ENCODE measurements at regions not wholly inside any gene's neighbourhood (a gene's known extent, or its start where the extent isn't known, plus 50 kb on each side); places are given as distances from the start of the nearest gene placed in this dataset.

- no peak overlapping the region for H3K4me3 ChIP-seq (replicated peaks; ENCODE audit: low read depth, low read length)
- no peak for DNase-seq (ENCODE audit: low read depth)
- TF ChIP-seq, protein P1, sequence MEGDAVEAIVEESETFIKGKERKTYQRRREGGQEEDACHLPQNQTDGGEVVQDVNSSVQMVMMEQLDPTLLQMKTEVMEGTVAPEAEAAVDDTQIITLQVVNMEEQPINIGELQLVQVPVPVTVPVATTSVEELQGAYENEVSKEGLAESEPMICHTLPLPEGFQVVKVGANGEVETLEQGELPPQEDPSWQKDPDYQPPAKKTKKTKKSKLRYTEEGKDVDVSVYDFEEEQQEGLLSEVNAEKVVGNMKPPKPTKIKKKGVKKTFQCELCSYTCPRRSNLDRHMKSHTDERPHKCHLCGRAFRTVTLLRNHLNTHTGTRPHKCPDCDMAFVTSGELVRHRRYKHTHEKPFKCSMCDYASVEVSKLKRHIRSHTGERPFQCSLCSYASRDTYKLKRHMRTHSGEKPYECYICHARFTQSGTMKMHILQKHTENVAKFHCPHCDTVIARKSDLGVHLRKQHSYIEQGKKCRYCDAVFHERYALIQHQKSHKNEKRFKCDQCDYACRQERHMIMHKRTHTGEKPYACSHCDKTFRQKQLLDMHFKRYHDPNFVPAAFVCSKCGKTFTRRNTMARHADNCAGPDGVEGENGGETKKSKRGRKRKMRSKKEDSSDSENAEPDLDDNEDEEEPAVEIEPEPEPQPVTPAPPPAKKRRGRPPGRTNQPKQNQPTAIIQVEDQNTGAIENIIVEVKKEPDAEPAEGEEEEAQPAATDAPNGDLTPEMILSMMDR (IDR thresholded peaks at IDR 0.05; ENCODE audit: low read length, missing control alignments) = no peak
These were observed 523.9 kb downstream of the SLC4A3 start for GRCh38 chr2:220151341-220151740.

DNA sequence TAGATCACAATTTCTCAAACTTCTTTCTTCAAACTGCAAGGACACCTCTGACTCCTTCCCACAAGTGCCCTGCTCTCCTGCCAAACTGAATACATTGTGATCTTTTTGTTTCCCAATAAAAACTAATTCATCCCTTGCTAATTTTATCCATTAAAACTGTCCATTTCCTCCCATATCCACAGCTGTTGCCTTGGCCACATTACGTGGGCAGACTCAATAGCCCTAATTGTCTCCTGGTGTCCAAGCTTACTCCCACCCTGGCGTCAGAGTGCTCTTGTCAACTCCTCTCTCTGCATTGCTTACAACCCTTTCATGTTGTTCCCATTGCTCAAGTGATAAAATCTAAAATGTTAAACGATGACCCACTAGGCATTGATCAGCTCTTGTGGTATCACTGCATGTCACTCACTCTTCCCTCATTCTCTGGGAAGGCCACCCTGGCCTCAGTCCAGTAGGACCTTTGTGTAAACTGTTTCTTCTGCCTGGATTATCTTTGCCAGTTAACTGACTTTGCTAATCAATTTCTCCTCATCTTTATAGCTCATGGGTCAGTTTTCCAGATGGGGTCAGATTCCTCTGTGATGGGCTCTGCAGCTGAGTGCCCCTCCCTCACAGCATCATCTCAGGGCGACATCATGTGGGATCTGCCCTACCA, 525.0 kb downstream of the SLC4A3 start:
- no peak overlapping the region for H3K4me3 ChIP-seq (replicated peaks; ENCODE audit: low read depth, low read length)
- DNase-seq (ENCODE audit: low read depth) = no peak
- TF ChIP-seq, protein P1 (IDR thresholded peaks at IDR 0.05; ENCODE audit: low read length, missing control alignments) = no peak

DNA sequence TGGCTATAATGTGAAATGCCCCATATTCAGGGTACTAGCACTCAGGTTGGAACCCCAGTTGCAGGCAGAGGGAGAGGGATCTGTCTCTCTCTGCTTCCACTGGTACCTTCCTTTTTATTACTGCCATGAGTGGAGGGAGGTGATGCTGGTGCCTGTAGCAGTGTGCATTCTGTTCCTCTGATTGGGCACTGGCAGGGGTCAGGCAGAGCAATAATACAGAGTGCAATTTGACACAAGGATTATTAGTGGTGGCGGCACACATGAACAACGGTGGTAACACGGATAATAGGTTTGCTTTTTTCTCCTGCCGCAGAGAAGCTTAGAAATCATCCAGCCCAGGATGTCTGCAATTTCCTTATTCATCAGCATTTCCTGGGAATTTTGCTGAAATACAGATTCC, 525.7 kb downstream of the SLC4A3 start:
- TF ChIP-seq, protein P1 (IDR thresholded peaks at IDR 0.05; ENCODE audit: low read length, missing control alignments) = no peak
- DNase-seq (ENCODE audit: low read depth) = no peak
- no peak overlapping the region for H3K4me3 ChIP-seq (replicated peaks; ENCODE audit: low read depth, low read length)

- H3K4me3 ChIP-seq (replicated peaks; ENCODE audit: low read depth, low read length) = no peak overlapping the region
- TF ChIP-seq, protein P1 (IDR thresholded peaks at IDR 0.05; ENCODE audit: low read length, missing control alignments) = peak; percentile 9
- DNase-seq (ENCODE audit: low read depth) = no peak
These were observed 526.9 kb downstream of the SLC4A3 start for GRCh38 chr2:220154304-220154703.

- H3K4me3 ChIP-seq (replicated peaks; ENCODE audit: low read depth, low read length) = no peak overlapping the region
- TF ChIP-seq, protein P1 (IDR thresholded peaks at IDR 0.05; ENCODE audit: low read length, missing control alignments) = no peak
- no peak for DNase-seq (ENCODE audit: low read depth)
These were observed 529.9 kb downstream of the SLC4A3 start for GRCh38 chr2:220157312-220157711.

DNA sequence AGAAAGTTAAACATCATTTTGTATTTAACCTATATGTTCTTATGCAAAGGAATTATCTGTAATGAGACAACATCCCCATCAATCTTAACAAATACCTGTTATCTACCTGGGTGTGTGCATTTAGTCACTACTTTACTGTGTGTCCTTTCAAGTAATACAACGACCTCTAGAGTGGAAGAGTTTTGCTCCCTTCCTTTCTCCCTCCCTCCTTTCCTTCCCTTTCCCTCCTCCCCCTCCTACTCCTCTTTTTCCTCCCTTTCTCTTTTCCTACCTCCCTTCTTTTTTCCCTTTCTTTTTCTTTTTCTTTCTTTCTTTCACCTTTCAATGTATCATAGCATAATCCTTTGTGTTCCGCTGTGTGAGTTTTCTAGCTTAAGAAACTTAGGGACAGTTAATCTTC, 532.3 kb downstream of the SLC4A3 start:
- H3K4me3 ChIP-seq (replicated peaks; ENCODE audit: low read depth, low read length) = no peak overlapping the region
- TF ChIP-seq, protein P1 (IDR thresholded peaks at IDR 0.05; ENCODE audit: low read length, missing control alignments) = no peak
- no peak for DNase-seq (ENCODE audit: low read depth)

- peak; percentile 39 for DNase-seq (ENCODE audit: low read depth)
- TF ChIP-seq, protein P1 (IDR thresholded peaks at IDR 0.05; ENCODE audit: low read length, missing control alignments) = no peak
- no peak overlapping the region for H3K4me3 ChIP-seq (replicated peaks; ENCODE audit: low read depth, low read length)
These were observed 534.9 kb downstream of the SLC4A3 start for GRCh38 chr2:220162320-220162719.
